Lower leg skin (tissue), 3 donors: ENCODE measurements at regions not wholly inside any gene's neighbourhood (a gene's known extent, or its start where the extent isn't known, plus 50 kb on each side); places are given as distances from the start of the nearest gene placed in this dataset.

Experiments used
- POLR2A ChIP-seq, 2 donors: fragments of 450-650 bp; IDR thresholded peaks; one replicate each; pipeline ENCODE4 v1.6.1; 2016 to 2017; ENCODE audit warnings: antibody characterized with exemption in 2 of 2, mild to moderate bottlenecking in 1 of 2, moderate library complexity in 1 of 2
- TF ChIP-seq, protein P1 (sequence below), 3 donors: fragments of 450-650 bp; IDR thresholded peaks; one replicate each; pipeline ENCODE4 v1.5.1; 2016; ENCODE audit warnings: antibody characterized with exemption in 3 of 3, mild to moderate bottlenecking in 3 of 3, moderate library complexity in 2 of 3

DNA sequence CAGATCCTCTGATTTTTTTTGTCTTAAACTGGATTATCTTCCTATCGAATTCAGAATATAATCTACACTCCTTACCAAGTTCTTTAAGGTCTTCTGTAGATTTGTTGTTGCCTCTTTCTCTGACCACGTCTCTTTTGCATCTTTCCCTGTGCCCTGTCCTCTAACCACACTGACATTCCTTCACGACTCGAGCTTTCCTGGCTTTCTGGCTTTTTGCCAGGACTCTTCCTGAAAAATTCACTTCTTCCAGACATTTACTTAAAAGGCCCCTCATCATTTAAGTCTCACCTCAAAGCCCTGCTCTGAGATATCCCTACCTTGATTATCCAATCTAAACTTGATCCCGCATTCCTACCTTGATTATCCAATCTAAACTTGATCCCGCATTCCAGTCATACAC, 422.3 kb upstream of the DCN start:
- TF ChIP-seq, protein P1, sequence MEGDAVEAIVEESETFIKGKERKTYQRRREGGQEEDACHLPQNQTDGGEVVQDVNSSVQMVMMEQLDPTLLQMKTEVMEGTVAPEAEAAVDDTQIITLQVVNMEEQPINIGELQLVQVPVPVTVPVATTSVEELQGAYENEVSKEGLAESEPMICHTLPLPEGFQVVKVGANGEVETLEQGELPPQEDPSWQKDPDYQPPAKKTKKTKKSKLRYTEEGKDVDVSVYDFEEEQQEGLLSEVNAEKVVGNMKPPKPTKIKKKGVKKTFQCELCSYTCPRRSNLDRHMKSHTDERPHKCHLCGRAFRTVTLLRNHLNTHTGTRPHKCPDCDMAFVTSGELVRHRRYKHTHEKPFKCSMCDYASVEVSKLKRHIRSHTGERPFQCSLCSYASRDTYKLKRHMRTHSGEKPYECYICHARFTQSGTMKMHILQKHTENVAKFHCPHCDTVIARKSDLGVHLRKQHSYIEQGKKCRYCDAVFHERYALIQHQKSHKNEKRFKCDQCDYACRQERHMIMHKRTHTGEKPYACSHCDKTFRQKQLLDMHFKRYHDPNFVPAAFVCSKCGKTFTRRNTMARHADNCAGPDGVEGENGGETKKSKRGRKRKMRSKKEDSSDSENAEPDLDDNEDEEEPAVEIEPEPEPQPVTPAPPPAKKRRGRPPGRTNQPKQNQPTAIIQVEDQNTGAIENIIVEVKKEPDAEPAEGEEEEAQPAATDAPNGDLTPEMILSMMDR (IDR thresholded peaks at IDR 0.05), result no peak
- no peak for TF ChIP-seq POLR2A (IDR thresholded peaks at IDR 0.05)
